ENCODE measurements at regions not wholly inside any gene's neighbourhood (a gene's known extent, or its start where the extent isn't known, plus 50 kb on each side); places are given as distances from the start of the nearest gene placed in this dataset.

DNA sequence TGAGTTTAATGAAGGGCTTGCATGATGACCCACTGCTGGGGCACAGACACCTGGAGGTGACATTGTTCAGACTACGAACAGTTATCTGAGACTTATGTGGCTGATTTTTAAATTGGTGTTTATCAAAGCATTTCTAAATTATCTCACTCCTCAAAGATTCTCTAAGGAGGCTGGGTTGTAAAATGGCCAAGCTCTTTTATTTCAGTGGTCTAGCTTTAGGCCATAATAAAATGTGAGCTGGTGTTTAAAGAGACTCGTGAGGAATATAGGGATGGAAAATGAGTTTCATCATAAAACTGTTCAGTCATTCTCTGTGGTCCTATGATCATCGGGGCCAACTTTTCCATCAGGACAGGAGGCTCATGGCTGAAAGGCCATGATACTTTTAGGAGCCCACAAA, 93.4 kb downstream of the SPP2 start:
- TF ChIP-seq, protein P1, sequence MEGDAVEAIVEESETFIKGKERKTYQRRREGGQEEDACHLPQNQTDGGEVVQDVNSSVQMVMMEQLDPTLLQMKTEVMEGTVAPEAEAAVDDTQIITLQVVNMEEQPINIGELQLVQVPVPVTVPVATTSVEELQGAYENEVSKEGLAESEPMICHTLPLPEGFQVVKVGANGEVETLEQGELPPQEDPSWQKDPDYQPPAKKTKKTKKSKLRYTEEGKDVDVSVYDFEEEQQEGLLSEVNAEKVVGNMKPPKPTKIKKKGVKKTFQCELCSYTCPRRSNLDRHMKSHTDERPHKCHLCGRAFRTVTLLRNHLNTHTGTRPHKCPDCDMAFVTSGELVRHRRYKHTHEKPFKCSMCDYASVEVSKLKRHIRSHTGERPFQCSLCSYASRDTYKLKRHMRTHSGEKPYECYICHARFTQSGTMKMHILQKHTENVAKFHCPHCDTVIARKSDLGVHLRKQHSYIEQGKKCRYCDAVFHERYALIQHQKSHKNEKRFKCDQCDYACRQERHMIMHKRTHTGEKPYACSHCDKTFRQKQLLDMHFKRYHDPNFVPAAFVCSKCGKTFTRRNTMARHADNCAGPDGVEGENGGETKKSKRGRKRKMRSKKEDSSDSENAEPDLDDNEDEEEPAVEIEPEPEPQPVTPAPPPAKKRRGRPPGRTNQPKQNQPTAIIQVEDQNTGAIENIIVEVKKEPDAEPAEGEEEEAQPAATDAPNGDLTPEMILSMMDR (IDR thresholded peaks at IDR 0.05) = no peak
- TF ChIP-seq POLR2A (IDR thresholded peaks at IDR 0.05) = no peak

Measured in body of pancreas (tissue), 4 donors.